ENCODE measurements at regions not wholly inside any gene's neighbourhood (a gene's known extent, or its start where the extent isn't known, plus 50 kb on each side); places are given as distances from the start of the nearest gene placed in this dataset.

DNA sequence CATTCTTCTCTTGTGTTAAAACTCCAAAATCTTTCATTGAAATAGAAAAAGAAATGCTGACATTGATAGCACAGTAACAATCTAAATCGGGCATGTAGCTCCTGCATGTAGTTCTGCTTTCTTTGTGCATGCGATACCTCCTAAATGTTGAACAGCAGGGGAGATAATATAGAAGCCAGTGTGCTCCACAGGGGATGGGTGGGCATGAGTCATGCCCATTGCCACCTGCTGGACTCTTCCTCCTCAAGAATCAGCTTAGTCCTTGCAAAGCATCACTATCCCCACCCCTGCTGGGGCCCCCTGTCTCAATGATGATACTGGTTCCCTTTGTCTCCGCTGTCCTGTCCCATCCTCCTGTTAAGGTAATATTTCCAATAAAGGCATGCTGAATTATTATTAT is 203.0 kb downstream of the RWDD3 start:
- DNase-seq, result no peak

DNA sequence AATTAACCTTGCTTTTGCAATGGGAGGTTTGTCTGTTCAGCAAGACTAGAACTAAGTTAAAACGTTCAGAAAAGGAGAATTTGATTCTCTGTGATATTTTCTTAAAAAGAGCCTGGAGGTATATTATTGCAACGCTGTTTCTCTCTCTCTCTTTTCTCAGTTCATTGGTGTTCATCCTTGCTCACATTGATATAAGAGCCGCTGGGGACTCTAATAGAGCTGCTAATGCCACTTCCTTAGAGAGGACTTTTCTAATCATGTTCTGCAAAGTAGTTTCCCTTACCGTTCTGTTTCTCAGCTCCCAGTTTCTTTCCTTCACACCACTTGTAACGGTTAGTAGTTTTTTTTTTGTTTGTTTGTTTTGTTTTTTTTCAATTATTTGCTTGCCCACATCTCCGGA is 203.8 kb downstream of the RWDD3 start:
- DNase-seq, result no peak

DNA sequence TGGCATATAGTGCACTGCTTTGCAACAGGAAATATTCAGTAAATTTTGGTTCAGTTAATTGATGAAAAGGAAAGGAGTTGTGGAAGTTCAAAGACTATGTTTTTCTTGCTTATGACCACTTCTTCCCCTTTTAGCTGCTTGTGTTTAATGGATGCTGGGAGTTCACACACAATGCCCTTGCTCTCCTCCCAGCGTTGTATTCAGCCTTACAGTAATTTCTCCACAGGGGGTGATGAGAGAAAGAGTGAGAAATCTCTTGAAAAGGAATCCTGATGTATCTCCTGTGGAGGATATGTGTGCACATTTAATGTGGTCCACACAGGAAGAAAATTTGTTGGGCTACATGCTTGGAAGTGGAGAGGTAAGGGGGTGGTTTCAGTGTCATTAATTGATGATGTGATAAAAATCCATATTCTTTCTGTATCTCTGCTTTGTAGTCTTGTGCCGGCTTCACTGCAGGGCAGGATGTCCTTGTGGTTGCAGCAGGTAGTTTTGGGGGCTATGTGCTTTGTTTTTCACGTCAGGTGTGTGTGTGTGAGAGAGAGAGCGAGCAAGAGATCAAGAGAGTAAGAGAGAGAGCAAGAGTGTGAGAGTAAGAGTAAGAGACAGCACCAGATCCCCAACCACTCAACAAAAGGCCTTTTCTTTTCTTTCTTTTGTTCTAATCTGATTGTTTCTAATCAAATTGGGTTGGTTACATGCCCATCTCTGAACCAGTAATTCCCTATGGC is 204.4 kb downstream of the RWDD3 start:
- DNase-seq, result no peak

DNA sequence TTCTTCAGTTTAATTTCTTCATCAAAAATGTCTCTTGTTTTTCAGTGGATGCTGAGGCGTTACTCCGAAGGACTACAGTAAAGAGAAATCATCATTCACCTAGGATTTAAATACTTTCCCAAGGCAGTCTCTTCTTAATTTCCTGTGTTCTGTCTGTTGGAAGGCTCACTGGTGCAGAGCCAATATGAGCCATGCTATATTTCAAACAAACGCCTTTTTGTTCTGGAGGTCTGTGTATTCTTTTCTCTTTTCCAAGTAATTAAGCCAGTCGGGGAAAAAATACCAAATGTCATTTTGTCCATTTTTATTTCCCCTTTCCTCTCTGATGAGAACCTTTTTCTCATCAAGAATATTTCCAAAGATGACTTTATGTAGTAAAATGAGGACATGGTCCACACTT is 206.5 kb downstream of the RWDD3 start:
- no peak for DNase-seq

DNA sequence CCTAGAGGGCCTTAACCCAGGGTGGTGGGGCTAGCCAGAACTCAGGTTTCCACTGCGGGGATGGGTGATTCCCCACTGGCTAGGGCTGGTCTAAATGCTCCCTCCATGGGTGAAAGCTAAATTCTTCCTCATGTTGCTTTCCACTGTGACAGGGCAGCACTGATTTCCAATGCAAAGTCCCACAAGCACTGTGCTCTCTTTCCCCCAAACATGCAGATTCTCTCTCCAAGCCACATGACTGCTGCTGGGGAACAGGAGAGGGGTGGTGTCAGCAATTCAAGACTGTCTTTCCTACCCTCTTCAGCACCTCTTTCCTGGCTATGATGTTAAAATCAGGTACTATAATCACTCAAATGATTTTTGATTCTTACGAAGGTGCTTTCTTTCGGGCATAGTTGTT is 215.5 kb downstream of the RWDD3 start:
- no peak for DNase-seq

DNA sequence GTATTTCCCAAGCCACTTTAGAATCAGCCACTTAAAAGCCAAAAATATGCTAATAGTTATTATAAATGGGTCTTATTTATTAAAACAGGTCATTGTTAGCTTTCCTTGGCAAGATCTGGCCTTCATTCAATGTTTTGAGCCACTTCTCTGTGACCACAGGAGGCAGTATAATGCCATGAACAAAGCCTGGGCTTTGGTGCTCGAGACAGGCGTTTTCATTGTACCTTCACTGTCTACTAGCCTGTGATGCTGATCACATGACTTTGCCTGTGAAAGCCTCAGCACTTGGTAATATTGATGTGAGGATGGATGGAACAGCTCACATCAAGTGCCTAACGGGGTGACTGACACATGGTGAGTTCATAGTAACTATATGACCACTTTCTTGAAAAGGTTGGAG is 217.0 kb downstream of the RWDD3 start:
- DNase-seq, result no peak

DNA sequence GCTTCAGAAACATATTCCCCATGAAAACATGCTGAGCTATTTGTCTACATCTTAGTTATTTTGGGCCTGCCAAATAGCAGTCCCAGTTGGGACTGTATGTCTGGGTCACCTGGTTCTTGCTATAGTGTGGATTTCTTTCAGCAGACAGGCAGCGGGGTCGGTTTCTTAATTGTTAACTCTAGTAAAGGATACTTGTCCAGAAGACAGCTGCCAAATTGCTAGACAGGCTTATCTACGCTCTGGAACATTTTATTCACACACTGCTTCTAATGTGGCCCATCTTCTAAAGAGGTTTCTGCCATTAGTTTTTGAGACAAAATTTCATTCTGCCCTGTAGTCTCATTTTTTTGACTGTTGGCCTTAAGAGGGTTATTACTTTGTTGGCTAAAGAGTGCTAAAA is 217.9 kb downstream of the RWDD3 start:
- no peak for DNase-seq

DNA sequence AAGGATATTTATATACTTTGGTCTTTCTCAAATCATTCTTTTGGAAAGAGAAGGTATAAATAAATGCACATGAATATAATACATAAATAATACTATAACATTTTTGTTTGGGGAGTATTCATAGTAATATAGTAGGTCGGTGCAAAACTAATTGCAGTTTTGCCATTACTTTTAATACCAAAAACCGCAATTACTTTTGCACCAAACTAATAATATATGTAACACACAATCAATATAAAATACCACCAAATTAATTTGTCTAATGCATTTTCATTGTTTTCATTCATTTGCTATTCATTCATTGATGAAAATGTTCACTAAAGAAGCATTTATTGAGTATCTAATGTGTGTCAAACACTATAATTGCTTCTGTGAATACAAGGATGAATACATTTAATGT is 219.0 kb downstream of the RWDD3 start:
- DNase-seq, result no peak

DNA sequence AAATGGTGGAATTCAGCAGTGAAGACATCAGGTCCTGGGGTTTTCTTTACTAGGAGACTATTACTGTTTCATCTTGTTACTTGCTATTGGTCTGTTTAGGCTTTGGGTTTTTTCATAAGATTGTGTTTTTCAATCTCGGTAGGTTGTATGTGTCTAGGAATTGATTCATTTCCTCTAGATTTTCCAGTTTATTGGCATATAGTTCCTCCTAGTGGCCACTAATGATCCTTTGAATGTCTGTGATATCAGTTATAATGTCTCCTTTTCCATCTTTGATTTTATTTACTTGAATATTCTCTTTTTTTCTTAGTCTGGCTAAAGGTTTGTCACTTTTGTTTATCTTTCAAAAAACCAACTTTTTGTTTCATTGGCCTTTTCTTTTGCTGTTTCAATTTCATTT is 233.0 kb downstream of the RWDD3 start:
- no peak for DNase-seq

DNA sequence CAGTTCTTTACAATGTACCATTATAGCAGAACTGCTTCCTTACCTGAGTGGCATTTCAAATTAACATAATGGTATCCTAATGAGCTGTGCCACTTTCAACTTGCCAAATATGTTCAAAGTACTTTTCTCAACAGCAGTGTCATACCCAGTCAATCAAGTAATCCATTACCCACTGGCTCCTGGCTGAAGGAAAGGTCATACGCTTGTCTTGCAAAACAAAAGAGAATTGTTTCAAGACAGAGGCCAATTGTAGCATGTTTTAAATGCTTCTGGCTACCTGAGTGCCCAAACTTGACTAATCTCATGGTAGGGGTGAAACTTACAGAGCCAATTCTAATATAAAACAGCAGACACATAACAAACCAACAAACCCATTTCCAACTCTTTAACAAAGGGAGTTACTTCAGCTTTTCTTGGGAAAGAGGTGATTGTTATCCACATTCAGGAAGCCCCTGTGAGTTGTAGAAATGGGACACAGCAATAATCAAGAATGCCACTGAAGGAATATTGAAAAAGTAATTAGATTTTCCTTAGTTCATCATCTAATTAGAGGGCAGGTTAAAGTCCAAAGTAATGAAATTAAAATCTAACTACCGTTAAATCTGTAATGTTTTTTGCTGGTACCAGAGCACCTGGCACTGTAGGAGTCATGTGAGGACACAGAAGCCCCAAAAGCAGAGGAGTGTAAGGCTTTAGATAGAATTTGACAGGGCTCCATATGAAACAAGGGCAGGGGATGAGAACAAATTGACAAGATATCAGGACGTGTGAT is 241.9 kb downstream of the RWDD3 start:
- no peak for DNase-seq

DNA sequence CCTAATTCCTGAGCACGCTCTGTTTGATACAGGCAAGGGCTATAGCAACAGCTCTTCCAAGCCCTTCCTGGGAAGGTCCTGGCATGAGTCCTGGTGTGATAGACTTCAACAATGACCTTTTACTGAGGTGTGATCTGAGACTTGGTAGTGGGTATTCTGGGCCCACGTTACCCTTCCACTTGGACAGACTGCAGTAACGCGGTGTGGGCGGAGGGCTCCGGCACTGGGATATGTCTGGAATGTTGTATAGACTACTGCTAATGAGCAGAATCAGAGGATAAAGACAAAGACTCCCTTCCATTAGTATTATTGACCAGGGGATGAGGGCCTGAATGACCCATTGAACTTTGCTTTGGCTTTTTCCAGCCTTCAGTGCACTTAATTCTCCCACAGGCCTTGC is 262.3 kb downstream of the RWDD3 start:
- no peak for DNase-seq

DNA sequence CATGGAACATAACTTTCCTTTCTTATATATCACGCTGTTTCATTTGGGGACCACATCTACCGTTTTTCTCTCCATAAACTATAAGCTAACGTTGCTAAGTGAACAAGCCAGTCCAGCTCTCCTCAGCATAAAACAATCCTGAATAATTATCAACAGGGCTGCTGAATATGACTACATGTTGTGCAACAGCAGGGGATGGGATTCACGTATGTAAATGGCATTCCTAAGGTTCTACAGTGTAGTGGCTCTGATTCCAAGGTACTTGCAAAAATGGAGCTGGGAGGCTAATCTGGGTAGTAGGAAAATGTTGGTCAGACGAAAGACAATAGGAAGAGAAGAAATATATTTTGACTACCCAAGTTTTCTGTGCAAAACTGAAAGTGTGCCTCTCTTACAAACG is 262.8 kb downstream of the RWDD3 start:
- no peak for DNase-seq

DNA sequence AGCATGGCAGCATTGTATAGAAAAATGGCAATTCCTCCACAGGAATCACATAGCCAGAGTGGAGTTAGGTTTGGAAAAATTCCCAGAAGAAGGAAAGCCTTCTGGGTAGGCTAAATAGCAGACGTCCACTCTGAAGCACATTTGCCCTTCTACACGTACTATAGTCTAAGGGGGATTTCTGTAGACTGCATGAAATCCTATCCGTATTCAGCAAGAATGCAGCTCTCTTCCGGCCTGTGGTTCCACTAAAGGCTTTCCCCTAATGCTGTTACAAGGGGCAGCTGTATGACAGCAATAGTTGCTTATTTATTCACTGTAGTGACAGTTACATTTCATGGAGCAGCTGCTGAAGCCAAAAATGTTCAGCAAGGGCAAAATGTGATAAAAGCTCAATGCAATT is 263.6 kb downstream of the RWDD3 start:
- no peak for DNase-seq

DNA sequence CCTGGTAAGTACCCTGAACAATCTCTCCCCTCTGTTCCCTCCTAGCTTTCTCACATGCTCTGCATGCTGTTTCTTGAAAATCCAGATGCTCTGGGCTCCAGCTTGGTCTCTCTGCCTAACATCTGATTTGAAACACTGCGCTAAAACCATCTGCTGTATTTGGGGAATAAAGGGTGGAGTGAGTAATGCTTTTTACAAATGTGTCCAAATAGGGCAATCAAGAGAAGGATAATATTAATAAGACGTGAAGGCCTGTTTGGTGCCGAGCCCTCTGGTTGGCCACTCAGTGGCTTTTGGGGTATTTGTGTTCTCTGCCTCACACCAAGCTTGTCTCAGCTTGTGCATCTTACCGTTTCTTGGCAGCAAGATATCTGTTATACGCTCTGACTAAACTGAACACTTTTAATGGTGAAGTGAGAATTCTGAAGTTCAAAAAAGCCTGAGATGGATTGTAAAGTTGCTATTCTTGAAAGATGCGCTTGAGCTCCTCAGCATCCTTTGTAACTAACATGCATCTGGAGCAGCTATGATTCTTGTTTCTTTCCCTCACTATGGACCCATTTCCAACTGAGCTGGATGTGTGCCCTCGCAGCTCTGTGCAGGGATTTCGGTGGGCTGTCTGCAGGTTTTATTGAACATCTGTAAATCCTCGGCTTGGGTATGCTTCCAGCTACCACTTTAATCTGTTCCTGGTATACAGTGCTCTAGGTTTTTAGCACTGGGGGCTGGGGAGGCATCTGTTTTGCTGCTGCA is 269.4 kb downstream of the RWDD3 start:
- DNase-seq, result no peak

DNA sequence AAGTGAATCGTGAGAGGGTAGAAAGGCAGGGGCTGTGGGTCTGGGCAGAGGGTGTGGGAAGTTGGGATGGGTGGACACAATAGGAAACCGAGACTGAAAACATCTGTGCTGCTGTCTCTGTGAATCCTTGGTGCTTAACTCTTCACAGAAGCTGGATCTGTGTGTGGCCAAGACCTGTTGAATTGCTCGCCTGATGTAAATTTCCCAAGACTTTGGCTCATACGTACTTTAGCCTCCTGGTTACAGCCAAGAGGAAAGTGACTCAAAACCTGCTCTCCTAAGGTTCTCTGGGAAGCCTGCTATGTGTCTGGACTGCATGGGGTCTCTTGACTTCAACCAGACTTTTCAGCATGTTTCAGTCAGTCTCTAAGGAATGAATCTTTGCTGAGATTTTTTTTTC is 270.3 kb downstream of the RWDD3 start:
- DNase-seq, result no peak

DNA sequence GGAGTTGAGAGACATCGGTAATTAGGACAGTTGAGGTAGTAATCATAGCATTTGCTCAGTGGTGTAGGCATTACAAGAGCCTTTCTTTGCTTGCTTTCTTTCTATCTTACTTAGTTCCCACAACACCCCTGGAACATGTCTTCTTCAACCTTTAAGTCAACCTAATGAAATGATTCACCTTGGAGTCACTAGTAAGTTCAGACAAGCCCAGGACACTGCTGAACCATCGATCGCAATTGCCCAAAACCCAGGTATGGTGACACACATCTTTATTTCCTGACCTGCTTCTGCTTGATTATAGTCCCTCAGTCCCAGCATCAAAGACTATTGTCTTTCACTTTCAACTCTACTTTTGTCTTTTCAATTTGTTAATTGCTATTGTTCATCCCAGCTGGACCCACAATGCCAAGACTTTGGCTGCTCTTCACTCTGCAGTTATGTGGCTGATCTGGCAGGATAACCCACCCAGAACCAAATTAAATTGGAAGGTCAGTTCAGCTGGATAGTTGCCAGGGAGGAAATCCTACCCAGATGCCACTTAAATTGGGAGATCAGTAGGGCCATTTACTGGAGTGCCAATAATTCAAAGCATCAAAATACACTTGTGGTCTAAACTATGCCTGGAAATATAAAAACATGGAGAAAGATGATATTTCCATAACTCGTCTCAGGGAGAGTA is 272.9 kb downstream of the RWDD3 start:
- no peak for DNase-seq

DNA sequence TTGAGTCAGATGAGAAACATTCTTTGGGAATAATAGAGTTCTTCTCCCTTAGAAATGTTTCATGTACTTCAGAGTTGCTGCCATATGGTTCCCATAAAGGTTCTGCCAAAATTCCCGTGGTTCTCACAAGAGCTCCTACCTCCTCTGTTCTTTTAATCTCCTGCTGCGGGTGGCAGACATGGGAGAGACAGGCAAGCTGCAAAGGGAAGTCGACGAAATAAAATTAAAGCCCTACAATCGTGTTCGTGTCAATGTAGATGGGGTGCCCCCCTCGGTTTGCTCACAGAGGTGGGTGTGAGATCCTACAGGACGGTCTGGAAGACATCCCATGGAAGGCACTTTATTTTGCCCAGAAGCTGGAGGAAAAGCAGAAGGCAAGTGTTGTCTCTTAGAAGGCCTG is 276.0 kb downstream of the RWDD3 start:
- DNase-seq, result no peak

DNA sequence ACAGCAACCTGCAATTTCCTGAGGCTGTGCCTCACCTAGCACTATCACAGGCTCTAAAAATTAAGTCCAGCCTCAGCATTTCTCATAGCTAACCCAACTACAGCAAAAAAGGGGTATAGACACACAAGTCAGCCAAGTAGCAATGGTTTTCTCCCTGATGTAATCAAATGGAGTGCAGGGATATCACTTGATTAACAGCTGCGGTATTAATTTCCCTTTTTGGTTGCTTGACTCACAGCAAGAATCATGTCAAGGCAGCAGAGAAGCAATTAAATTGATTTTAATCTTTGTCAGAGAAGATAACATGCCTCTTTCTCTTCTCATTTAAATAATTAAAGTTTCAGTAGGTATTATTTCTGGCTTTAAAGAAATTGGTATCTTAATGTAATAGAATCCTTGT is 278.9 kb downstream of the RWDD3 start:
- DNase-seq, result no peak

DNA sequence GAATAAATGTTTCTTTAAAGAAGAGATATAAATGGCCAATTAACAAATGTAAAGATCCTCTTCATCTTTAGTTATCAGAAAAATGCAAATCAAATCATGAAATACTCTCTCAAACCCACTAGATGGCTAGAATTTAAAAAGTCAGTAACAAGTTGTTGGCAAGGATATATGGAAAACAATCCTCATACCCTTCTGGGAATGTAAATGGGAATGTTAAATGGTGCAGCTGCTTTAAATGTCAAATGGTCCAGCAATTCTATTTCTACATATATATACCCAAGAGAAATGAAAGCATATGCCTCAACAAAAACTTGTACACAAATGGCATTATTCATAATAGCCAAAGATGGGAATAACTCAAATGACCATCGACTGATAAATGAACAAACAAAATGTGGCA is 283.5 kb downstream of the RWDD3 start:
- no peak for DNase-seq

DNA sequence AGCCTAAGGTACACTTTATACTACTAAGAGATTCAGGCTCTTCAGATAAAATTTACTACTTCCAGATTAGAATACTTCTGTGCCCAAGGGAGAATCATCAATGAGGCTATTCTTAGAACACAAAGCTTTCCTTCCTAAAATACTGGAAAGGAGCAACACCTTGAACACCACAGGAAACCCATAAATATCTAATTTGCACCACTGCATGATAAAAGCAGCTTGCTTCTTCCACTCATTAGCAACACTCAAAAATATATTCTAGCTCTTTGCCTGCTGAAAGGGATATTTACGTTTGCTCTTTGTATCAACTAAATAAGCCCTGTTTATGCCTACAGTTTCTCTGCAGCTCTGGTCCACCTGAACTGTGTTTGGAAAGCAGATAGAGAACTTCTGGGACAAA is 284.3 kb downstream of the RWDD3 start:
- DNase-seq, result no peak

DNA sequence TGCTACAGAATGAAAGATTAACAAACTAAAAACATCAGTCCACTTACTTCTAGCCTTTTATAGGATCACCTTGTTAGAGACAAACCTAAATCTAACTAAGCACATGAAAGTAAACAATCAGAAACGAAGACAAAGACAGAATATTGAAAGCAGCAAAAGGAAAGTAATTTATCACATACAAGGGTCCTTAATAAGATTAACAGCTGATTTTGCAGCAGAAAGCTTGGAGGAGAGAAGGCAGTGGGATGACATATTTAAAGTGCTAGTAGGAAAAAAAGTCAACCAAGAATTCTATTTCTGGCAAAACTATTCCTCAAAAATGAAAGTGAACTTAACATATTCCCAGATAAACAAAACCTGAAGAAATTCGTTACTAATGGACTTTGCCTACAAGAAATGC is 286.4 kb downstream of the RWDD3 start:
- DNase-seq, result no peak

DNA sequence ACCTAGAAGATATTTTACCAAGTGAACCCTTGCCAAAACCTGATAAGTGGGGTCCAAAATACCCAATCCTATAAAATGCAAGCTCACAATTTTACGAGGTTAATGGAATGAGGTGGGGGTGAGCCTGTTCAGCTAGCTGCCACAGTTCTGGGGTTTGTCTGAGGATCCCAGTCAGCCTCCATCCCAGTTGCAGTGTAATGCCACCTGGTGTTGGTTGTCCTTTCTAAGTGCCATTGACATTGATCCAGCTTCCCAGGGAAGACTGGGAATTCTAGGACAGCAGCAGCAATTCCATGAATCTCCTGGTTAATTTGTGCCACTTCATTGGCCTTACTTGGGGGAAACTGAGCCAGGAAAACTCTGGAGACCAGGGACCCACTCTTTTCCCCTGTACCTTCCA is 298.3 kb downstream of the RWDD3 start:
- no peak for DNase-seq

DNA sequence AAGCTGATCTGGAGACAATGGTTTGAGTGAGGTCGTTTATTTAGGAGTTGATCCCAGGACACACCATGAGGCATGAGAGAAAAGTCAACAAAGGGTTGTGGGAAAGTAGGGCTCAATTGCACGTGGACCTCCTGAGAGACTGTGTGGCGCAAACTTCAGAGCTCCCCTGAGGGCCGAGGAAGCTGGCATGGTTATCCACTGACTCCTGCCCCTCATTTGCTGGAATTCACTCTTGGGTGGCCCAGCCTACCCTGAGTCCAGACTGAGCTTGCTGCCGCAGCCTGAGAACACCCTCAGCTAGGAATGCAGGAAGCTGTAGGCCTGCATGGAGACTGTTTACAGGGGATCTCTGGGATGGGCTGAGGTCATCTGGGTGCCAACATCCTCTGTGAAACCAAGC is 301.0 kb downstream of the RWDD3 start:
- DNase-seq, result no peak

DNA sequence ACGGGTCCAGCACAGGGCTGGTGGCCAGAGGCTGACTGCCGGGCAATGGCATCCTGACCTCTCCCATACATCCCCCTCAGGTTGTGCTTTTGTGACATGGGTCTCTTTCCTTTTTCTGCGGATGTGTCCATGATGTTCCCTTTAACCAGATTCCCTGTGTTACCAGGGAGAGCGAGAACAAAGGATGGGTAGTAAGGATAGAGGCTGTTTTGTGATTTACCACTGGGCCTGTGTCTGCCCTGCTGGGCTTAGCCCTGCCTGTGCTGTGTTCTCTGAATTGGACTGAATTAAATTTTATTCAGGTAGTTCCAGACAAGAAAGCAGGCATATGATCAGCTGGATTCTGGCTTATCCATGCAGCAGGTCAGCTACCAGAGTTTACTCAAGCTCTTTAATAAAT is 301.6 kb downstream of the RWDD3 start:
- no peak for DNase-seq

All from SW 1271 (cell line).